Large intestine (tissue), 3 donors: ENCODE measurements at regions not wholly inside any gene's neighbourhood (a gene's known extent, or its start where the extent isn't known, plus 50 kb on each side); places are given as distances from the start of the nearest gene placed in this dataset.

Experiments
- DNase-seq, 2 donors: peaks; one replicate each; pipeline versions ENCODE4 v3.0.0 to v3.0.0-alpha.2; 2013
- H3K27ac ChIP-seq: one replicate; pipeline ENCODE4 v1.5.1; 2013; ENCODE audit warnings: low read length
- H3K27me3 ChIP-seq: 2 replicates; pipeline ENCODE4 v1.6.1; 2013; ENCODE audit warnings: low read length; ENCODE audit not compliant: control insufficient read depth, insufficient read depth
- H3K36me3 ChIP-seq: 2 replicates; pipeline ENCODE4 v1.6.1; 2013; ENCODE audit warnings: low read length; ENCODE audit not compliant: control insufficient read depth, insufficient read depth
- H3K4me1 ChIP-seq: one replicate; pipeline ENCODE4 v1.6.1; 2013; ENCODE audit warnings: low read length; ENCODE audit not compliant: control insufficient read depth, insufficient read depth
- H3K4me3 ChIP-seq: one replicate; pipeline ENCODE4 v1.5.1; 2013; ENCODE audit warnings: low read length
- H3K9me3 ChIP-seq: one replicate; pipeline ENCODE4 v1.6.1; 2013; ENCODE audit warnings: mild to moderate bottlenecking, low read depth, low read length, moderate library complexity; ENCODE audit not compliant: control insufficient read depth
- WGBS: methylation state at CpG from one replicate; pipeline ENCODE4 v1.1.5; 2013; ENCODE audit warnings: low lambda C conversion rate; ENCODE audit not compliant: insufficient coverage; 5-methylcytosine and 5-hydroxymethylcytosine counted together

DNA sequence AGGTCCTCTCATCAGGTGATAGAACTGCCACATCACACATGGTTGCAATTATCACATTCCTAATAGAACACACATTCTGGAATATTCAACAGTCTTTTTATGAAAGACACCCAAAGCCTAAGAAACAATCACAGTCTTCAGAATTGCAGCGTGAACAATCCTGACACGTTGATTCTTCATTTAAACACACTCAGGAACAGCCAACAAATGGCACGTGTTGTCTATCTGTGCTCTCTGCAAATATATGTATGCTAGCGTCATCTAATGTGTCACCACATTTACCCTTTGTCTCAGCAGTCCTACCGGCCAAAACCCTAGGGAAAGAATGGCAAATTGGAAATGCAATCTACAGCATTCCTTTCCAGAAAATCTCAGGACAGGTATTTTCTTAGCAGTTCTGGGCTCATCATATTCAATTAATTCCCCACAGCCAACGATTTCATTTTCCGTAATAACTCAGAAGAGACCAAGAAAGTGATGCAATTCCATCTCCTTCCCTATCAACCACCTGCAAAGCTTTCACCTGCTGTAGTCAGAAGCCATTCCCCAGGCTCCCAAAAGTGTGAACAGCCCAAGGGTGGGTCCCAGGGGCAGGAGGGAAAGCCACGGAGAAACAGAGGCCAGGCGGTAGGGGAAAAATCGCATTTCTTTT lies 280.3 kb upstream of the JARID2 start:
- H3K27ac ChIP-seq, result no peak overlapping the region
- 100% methylated on average over 2 of the region's 10 CpGs for WGBS
- H3K36me3 ChIP-seq, result no peaks in the 10 kb centered on the region

DNA sequence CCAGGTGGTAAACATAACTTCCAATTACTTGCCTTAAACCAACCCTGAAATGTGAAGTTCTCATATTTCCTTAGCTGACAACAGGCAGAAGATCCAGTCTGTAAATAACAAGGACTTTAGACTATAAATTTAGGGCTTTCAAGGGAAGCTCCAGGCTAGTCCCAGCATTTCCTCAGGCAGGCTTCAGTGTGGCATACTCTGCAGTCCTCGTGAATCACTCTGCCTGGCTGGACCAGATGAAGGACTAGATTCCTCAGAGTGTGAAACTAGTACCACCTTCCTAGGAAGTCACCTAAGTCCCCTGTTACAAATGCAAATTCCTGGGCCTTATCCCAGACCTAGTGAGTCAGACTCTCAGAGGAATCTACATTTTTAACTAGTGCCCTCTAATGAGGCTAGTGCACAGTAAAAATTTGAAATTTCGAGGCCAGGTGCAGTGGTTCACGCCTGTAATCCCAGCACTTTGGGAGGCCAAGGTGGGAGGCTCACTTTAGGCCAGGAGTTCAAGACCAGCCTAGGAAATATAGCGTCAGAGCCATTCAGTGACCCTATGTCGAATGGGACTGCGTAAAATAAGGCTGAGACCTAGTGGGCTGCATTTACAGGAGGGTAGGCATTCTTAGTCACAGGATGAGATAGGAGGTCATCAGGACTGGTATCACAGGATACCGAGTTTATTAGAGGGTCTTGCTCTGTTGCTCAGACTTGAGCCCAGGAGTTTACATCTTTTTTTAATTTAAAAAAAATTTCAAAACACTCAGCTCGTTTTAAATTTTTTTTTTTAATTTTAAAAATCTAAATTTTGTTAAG lies 279.6 kb upstream of the JARID2 start:
- WGBS, result 100% methylated on average over 1 of the region's 8 CpGs
- Histone ChIP-seq H3K9me3 (peaks cover 3% of the 10 kb centered on the region), H3K27me3 (no peaks in the 10 kb centered on the region), H3K36me3 (no peaks in the 10 kb centered on the region), H3K4me1 (no peaks in the 10 kb centered on the region), H3K4me3 (no peak overlapping the region), H3K27ac (no peak overlapping the region)
- no peak for DNase-seq

More for the DNA sequence above, 280.3 kb upstream of the JARID2 start:
- no peak for DNase-seq
- H3K27me3 ChIP-seq, result no peaks in the 10 kb centered on the region
- H3K9me3 ChIP-seq, result peaks cover 3% of the 10 kb centered on the region
- H3K4me1 ChIP-seq, result no peaks in the 10 kb centered on the region
- H3K4me3 ChIP-seq, result no peak overlapping the region

DNA sequence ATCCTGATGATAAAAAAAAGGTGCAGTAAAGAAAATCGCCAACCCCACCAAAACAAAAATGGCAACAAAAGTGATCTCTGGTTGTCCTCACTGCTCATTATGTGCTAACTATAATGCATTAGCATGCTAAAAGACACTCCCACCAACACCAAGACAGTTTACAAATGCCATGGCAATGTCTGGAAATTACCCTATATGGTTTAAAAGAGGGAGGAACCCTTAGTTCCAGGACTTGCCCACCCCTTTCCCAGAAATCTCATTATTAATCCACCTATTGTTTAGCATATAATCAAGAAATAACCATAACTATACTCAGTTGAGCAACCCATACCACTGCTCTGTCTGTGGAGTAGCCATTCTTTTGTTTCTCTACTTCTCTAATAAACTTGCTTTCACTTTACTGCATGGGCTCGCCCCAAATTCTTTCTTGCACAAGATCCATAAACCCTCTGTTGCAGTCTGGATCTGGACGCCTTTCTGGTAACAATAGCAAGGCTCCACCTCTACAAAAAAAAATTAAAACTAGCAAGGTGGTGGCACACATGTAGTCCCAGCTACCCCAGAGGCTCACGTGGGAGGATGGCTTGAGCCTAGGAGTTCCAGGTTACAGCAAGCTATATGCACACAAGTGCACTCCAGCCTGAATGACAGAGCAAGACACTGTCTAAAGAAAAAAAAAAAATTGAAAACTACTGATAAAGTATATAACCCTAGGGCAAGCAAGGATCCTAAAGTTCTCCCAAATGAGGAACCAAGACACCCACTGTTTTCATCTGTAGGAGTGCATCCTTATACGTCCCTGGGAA lies 278.8 kb upstream of the JARID2 start:
- peaks cover 3% of the 10 kb centered on the region for H3K9me3 ChIP-seq
- H3K4me1 ChIP-seq, result no peaks in the 10 kb centered on the region
- no peak overlapping the region for H3K27ac ChIP-seq
- no peak overlapping the region for H3K4me3 ChIP-seq
- no CpG with 5 or more reads among the region's 5 CpGs for WGBS
- H3K36me3 ChIP-seq, result no peaks in the 10 kb centered on the region
- DNase-seq, result peak in 1 of 2 donors; percentile 41
- no peaks in the 10 kb centered on the region for H3K27me3 ChIP-seq

DNA sequence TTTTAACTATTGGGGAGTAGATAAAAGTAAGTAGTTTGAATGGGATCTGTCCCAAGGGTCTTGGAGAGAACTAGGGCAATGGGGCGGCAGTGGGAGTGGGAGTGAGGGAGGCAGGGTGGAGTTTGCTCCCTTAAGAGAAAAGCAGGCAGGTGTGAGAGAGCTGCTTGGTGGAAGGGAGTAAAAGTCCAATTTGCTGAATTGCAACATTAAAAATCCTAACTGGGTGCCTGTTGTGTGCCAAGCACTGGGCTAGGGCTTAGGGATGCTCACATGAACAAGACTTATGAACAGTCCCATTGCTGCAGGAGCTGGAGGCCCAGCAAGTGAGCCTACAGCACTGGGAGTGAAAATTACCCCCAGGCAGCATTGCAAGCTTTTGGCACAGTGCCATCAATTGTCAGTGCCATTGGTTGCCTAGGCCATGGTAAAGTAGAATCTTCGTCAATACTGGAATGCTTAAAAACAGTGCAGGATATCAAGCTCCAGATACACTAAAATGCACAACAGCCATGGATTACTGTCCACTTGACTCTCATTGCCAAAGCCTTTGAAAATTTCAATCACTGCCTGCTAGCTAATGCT lies 277.7 kb upstream of the JARID2 start:
- no peak overlapping the region for H3K27ac ChIP-seq
- no peaks in the 10 kb centered on the region for H3K36me3 ChIP-seq
- no CpG with 5 or more reads among the region's 2 CpGs for WGBS

DNA sequence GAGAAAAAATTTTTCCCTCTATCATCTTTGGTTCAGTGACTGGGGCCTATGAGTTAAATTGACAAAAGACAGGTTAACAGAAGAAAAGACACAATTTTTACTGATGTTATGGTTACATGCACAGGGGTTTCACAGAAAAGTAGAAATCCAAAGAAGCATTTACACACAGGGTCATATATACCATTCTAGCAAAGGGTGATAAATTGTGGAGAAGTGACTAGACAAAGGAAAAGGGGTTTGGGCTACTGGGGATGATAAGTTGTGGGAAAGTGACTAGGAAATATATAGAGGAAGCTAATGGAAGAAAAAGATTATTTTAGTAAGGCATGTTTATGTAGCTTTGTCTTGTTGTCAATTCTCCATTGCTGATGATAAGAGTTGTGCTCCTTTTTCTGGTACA lies 276.7 kb upstream of the JARID2 start:
- no peak overlapping the region for H3K27ac ChIP-seq
- no peaks in the 10 kb centered on the region for H3K27me3 ChIP-seq
- no peaks in the 10 kb centered on the region for H3K36me3 ChIP-seq
- H3K9me3 ChIP-seq, result peaks cover 3% of the 10 kb centered on the region
- no peaks in the 10 kb centered on the region for H3K4me1 ChIP-seq
- DNase-seq, result no peak
- H3K4me3 ChIP-seq, result no peak overlapping the region

More for the DNA sequence above, 277.7 kb upstream of the JARID2 start:
- peak in 1 of 2 donors; percentile 47 for DNase-seq
- Histone ChIP-seq H3K9me3 (peaks cover 3% of the 10 kb centered on the region), H3K4me1 (no peaks in the 10 kb centered on the region), H3K4me3 (no peak overlapping the region), H3K27me3 (no peaks in the 10 kb centered on the region)

DNA sequence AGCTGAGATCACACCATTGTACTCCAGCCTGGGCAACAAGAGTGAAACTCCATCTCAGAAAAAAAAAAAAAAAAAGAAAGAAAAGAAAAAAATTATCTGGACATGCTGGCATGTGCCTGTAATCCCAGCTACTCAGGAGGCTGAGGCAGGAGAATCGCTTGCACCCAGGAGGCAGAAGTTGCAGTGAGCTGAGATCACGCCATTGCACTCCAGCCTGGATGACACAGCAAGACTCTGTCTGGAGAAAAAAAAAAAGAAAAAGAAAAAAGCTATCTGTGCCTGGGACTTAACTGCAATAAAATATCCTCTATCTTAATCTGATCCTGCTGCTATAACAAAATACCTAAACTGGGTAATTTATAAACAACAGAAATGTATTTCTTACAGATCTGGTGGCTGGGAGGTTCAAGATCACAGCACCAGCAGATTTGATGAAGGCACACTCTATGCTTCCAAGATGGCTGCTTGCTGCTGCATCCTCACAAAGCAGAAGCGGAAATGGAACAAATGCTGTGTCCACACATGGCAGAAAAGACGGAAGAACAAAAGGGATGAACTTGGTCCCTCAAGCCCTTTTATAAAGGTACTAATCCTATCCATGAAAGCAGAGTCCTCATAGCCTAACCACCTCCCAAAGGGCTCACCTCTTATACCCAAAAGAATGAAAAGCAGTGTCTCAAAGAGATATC lies 273.3 kb upstream of the JARID2 start:
- no peaks in the 10 kb centered on the region for H3K4me1 ChIP-seq
- no peak overlapping the region for H3K4me3 ChIP-seq
- H3K27me3 ChIP-seq, result no peaks in the 10 kb centered on the region
- no peak overlapping the region for H3K27ac ChIP-seq
- peaks cover 3% of the 10 kb centered on the region for H3K9me3 ChIP-seq
- 94% methylated on average over 2 of the region's 4 CpGs for WGBS
- DNase-seq, result no peak
- H3K36me3 ChIP-seq, result no peaks in the 10 kb centered on the region

DNA sequence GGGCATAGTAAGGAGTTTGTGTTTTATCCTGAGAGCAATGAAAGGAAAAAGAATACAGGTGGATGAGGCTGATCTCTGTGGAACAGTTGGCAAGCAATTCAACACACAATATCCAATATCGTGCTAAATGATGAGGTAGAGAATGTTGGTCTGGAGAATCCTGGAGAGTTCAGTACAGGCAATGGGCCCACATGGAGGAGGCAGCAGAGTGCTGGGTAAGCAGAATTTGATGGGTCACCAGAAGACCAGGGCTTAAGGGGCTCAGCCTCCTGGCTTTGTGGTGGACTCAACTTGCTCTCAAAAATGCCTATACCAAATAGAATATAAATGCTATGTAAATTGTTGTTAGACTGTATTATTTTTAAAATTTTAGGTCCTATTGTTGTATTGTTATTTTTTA lies 271.5 kb upstream of the JARID2 start:
- no CpG with 5 or more reads among the region's 1 CpG for WGBS
- H3K4me1 ChIP-seq, result no peaks in the 10 kb centered on the region

DNA sequence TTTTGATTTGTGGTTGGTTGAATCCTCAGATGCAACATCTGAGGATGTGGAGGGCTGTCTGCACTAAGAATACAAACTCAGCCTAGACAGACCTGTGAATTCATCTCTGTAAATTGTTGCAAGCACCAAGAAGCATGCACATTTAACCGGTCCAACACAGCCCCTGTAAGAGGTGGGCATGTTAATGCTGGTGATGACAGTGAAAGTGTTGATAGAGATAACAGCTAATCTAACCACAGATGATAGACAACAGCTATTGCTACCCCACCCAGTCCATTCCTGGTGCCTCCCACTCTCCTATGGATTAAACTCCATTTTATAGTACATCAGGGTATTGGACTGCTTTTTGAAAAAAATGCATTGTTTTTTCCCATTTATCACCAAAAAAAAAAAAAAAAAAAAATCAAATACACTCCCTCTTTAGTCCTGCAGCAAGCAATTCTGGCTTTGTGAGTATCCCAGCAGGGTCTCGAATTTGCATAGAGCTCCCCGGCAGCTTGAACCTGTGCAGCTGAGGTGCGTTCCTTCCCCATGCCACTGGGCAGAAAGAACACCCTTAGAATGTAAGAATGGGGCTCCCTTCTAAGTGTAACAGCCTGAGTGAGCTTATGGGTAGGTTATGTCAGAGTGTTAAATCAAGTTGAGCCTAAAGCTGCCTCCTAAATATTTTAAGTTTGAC lies 270.9 kb upstream of the JARID2 start:
- H3K36me3 ChIP-seq, result no peaks in the 10 kb centered on the region
- no peak overlapping the region for H3K27ac ChIP-seq
- DNase-seq, result no peak
- no peaks in the 10 kb centered on the region for H3K4me1 ChIP-seq
- H3K4me3 ChIP-seq, result no peak overlapping the region
- no peaks in the 10 kb centered on the region for H3K27me3 ChIP-seq
- no peaks in the 10 kb centered on the region for H3K9me3 ChIP-seq
- no CpG with 5 or more reads among the region's 4 CpGs for WGBS

More for the DNA sequence above, 271.5 kb upstream of the JARID2 start:
- H3K4me3 ChIP-seq, result no peak overlapping the region
- no peaks in the 10 kb centered on the region for H3K36me3 ChIP-seq
- no peak overlapping the region for H3K27ac ChIP-seq
- no peaks in the 10 kb centered on the region for H3K9me3 ChIP-seq
- DNase-seq, result no peak
- H3K27me3 ChIP-seq, result no peaks in the 10 kb centered on the region

DNA sequence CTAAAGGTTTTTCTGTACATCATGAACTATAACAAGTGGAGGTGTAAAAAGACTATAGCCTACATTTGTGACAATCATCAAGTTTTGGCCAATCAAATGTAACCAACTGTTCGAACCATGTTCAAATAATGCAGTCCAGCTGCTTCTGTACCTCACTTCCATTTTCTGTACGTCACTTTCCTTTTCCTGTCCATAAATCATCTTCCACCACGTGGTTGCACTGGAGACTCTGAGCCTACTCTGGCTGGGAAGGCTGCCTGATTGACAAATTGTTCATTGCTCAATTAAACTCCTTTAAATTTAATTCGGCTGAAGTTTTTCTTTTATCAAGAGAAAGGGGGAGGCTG lies 270.4 kb upstream of the JARID2 start:
- Histone ChIP-seq H3K27ac (no peak overlapping the region), H3K9me3 (no peaks in the 10 kb centered on the region), H3K36me3 (no peaks in the 10 kb centered on the region), H3K4me3 (no peak overlapping the region), H3K4me1 (no peaks in the 10 kb centered on the region), H3K27me3 (no peaks in the 10 kb centered on the region)
- DNase-seq, result peak in 1 of 2 donors; percentile 29
- no CpG with 5 or more reads among the region's 4 CpGs for WGBS
